Inflammatory macrophage treated with lipopolysaccharide for 1 hour (primary cell): ENCODE measurements at regions not wholly inside any gene's neighbourhood (a gene's known extent, or its start where the extent isn't known, plus 50 kb on each side); places are given as distances from the start of the nearest gene placed in this dataset.
"Not testable (repeated sequence)": the region's sequence is repeated elsewhere in the genome, so short reads cannot be mapped to it uniquely, and the experiment has no call there.

Experiments
- DNase-seq, 2 donors: peaks; one replicate each; pipeline ENCODE4 v3.0.0-alpha.2; 2020 to 2022

DNA sequence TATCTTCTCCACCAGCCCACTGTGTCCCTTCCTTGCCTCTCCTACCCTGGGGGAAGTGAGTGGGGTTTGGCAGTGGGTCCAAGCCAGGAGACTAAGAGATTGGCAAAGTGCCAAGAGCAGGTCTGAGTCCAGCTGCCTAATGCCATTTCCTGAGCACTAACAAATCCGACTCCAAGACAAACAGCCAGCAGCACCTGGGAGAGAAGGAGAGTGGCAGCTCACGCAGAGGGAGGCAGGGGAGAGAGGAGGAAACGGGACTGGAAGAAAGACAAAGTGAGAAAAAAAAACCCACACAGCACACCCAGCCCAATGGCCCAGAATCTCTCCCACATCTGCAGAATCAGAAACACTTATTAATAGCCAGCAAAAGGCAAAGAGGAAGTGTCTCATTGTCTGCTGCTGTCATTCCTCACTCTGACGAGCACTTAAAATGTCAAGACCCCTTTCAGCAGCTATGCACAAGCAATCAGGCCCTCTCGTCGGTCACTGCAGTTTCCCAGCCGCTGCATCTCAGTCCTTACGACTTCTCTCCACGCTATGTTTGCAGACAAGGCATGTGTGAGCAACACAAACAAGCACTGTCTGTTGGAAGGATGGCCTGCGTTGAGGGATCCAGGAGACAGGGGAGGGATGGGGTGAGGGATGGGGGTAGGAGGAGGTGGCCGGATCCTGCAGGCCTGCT, 558.4 kb upstream of the CADM1 start:
- DNase-seq, result no peak

- no peak for DNase-seq
Measured at GRCh38 chr11:116062129-116062489, 557.9 kb upstream of the CADM1 start.

GRCh38 chr11:116061322-116061721, 557.1 kb upstream of the CADM1 start:
- DNase-seq, result no peak

- no peak for DNase-seq
Measured at GRCh38 chr11:116059919-116060318, 555.7 kb upstream of the CADM1 start.

DNA sequence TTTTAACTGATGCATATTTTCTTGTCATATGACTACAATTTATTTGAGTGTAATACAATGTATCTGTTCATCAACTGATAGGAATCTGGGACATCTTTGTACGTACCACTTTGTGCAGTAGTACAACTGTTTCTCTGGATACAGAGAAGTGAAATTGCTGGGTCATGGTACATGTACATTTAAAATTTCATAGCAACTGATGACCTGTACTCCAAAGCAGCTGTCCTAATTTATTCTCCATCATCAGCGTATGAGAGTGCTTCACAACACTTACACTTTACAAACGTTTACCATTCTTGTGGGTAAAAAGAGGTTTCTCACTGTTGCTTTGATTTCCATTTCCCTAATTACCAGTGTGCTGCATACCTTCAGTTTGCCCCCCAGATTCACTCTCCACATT, 552.8 kb upstream of the CADM1 start:
- no peak for DNase-seq

GRCh38 chr11:116055064-116055463, 550.8 kb upstream of the CADM1 start:
- DNase-seq, result no peak

DNA sequence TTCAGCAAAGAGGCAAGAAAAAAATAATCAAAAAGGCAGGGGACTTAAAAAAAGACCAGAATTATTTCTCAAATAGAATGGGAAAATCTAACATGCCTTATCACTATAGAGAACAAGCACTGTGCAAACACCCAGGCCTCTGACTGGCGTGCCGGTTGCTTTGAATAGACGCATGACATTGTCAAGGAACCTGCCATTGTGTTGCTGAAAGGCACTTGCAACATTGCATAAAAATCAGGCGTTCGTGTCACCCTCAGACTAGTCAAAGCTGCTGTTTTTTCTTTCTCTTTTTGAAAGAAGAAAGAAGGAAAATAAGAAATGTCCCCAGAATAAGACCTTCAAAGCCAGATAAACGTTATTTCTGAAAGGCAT, 549.3 kb upstream of the CADM1 start:
- DNase-seq, result no peak

- DNase-seq, result no peak
Measured at GRCh38 chr11:116052603-116053547, 548.7 kb upstream of the CADM1 start.

DNA sequence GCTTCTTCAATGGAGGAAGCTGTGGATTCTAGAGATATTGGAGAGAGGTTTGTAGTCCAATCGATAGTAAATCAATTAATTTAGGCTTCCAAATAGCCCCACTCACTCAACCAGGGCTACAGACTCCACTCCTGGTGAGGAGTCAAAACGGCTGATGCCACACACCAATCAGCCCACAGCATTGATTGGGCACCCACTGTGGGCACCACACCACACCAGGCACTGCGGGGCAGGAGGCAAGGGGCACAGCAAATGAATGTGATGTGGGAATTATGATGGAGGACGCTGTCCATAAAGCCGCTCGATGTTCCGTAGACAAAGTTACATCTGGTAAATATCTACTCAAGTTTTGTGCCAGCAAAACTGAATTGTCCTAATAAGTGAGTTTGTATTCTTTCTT, 547.3 kb upstream of the CADM1 start:
- DNase-seq, result no peak

- no peak for DNase-seq
Measured at GRCh38 chr11:116049383-116049782, 545.2 kb upstream of the CADM1 start.

GRCh38 chr11:116046127-116046526, 541.9 kb upstream of the CADM1 start:
- DNase-seq, result no peak

DNA sequence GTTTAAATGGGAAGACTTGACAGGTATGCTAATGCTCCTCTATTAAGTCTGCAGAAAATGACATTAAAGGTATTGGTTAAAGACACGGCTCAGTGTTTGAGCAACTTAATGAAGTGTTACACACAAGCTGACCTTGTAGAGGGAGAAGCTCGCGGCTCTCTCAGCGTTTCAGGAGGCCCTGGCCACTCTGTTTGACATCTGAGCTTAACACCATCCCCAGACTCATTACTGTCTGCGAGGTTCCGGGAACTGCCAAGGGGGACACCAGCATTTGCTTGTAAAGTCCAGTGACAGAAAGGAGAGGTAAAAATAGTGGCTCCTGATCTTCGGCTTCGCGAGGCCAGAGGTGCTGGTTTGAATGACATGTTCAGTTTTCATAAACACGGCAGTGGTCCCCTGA, 540.7 kb upstream of the CADM1 start:
- no peak for DNase-seq

GRCh38 chr11:116044520-116044919, 540.3 kb upstream of the CADM1 start:
- DNase-seq, result no peak

- DNase-seq, result peak; percentile 12 to 34
Measured at GRCh38 chr11:116043857-116044256, 539.6 kb upstream of the CADM1 start.

DNA sequence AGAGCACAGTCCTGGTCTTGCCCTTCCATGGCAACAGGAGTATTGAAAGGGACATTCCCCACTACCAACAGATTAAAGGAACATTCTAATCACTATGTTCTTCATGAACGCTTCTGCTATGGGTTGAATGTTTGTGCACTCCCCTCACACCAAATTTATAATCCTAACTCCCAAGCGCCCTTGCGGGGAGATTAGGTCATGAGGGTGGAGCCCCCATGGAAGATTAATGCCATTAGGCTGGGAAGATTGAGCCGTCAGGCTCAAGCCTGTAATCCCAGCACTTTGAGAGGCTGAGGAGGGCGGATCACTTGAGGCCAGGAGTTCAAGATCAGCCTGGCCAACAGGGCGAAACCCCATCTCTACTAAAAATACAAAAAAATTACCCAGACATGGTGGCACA, 538.8 kb upstream of the CADM1 start:
- not testable (repeated sequence) for DNase-seq

- DNase-seq, result no peak
Measured at GRCh38 chr11:116042146-116042545, 537.9 kb upstream of the CADM1 start.

- no peak for DNase-seq
Measured at GRCh38 chr11:116037861-116038260, 533.6 kb upstream of the CADM1 start.

DNA sequence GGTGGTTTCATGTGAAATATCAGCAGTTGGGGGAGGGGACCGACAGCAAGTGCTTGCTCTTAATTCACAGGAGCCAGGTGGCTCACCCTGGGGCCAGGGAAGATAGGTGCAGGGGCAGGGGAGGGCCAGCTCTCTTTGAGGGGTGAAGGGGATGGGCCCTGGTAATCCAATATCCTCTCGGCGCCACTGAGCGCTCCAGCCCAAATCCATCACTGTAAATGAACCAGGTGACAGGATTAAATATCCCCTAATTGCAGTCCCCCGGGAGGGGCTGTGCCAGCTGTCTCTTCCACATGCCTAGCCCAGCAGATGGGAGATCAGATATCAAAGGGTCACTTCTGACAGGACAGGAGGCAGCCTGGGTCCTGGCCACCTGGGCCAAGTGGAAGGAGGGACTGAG, 531.8 kb upstream of the CADM1 start:
- no peak for DNase-seq

DNA sequence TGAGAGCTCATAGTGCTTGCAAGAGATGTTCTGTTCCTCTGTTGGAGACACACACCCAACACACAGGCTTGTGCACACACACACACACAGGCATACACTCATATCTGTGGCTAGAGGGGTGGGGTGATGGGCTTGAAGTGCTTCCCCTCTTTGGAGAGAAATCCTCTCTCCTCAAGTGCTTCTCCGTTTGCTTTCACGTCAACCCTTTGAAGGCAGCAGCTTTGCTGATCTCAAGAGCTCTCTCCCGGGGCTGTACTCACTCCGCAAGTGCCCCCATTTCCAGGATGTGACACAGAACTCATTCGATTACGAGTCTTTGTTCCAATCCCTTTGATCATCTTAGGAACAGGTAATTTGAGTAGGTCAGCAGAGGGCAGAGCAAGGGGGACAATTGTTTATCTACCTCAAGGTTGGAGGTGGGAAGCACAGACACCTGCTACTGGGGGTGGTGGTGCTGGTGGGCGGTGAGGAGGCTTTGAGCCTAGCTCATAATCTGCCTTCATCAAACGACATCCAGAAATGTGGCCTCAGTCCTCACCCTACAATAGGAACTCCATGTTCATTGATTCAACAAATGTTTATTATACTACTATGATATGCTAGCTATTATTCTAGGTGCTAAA, 529.8 kb upstream of the CADM1 start:
- no peak for DNase-seq

GRCh38 chr11:116030697-116031331, 526.6 kb upstream of the CADM1 start:
- no peak for DNase-seq

- not testable (repeated sequence) for DNase-seq
Measured at GRCh38 chr11:116028506-116028905, 524.3 kb upstream of the CADM1 start.

DNA sequence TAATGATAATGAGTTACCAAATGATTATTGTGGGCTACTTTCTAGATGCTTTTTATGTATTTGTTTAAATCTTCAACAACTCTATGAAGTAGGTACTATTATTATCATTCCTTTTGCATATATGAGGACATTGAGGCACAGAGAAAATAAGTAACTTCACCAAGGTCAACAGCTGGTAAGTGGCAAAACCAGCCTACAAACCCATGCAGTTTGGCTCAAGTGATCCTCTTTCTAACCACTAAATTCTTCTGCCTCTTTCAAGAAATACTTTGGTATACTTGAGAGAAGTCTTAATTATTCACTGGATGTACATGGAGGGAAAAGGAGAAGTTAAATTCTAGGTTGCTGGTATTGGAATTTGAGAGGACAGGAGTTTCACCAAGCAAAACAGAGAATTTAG, 495.2 kb upstream of the CADM1 start:
- DNase-seq, result no peak

- peak; percentile 85 to 94 for DNase-seq
Measured at GRCh38 chr11:115996808-115997188, 492.6 kb upstream of the CADM1 start.
